ENCODE measurements at regions not wholly inside any gene's neighbourhood (a gene's known extent, or its start where the extent isn't known, plus 50 kb on each side); places are given as distances from the start of the nearest gene placed in this dataset.

GRCh38 chr3:78390221-78390620, 1350.3 kb downstream of the ROBO2 start:
- peaks cover 10% of the 10 kb centered on the region for H3K36me3 Mint-ChIP-seq (ENCODE audit: low read depth)

DNA sequence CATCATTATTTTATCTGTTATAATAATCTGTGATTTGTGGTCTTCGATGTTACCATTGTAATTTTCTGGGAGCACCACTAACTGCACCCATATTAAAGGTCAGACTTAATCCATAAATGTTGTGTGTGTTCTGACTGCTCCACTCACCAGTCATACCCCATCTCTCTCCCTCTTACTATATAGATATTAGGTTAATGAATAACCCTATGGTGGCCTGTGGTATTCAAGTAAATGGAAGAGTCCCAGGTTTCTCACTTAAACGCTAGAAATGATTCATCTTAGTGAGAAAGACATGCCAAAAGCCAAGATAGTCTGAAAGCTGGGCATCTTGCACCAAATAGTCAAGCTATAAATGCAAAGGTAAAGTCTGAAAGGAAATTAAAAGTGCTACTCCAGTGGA, 1358.5 kb downstream of the ROBO2 start:
- no peak for DNase-seq (ENCODE audit: low spot score)
- Mint-ChIP-seq H3K9me3 (ENCODE audit: low read depth) (no peaks in the 10 kb centered on the region), H3K27me3 (ENCODE audit: low read depth) (peaks cover 2% of the 10 kb centered on the region), H3K27ac (ENCODE audit: unreplicated experiment) (no peak overlapping the region), H3K36me3 (ENCODE audit: low read depth) (no peaks in the 10 kb centered on the region), H3K4me1 (ENCODE audit: low read depth) (no peaks in the 10 kb centered on the region), H3K4me3 (ENCODE audit: unreplicated experiment) (no peak overlapping the region)
- no peak for TF ChIP-seq CTCF (IDR thresholded peaks at IDR 0.05)

More at GRCh38 chr3:78390221-78390620, 1350.3 kb downstream of the ROBO2 start:
- H3K4me1 Mint-ChIP-seq (ENCODE audit: low read depth) = no peaks in the 10 kb centered on the region
- DNase-seq (ENCODE audit: low spot score) = no peak
- no peak overlapping the region for H3K27ac Mint-ChIP-seq (ENCODE audit: unreplicated experiment)
- H3K4me3 Mint-ChIP-seq (ENCODE audit: unreplicated experiment) = no peak overlapping the region
- peaks cover 20% of the 10 kb centered on the region for H3K9me3 Mint-ChIP-seq (ENCODE audit: low read depth)
- no peaks in the 10 kb centered on the region for H3K27me3 Mint-ChIP-seq (ENCODE audit: low read depth)
- no peak for TF ChIP-seq CTCF (IDR thresholded peaks at IDR 0.05)

- no peak overlapping the region for H3K27ac Mint-ChIP-seq (ENCODE audit: unreplicated experiment)
- H3K4me3 Mint-ChIP-seq (ENCODE audit: unreplicated experiment) = no peak overlapping the region
- no peaks in the 10 kb centered on the region for H3K36me3 Mint-ChIP-seq (ENCODE audit: low read depth)
- DNase-seq (ENCODE audit: low spot score) = no peak
- no peak for TF ChIP-seq CTCF (IDR thresholded peaks at IDR 0.05)
- peaks cover 2% of the 10 kb centered on the region for H3K27me3 Mint-ChIP-seq (ENCODE audit: low read depth)
- H3K9me3 Mint-ChIP-seq (ENCODE audit: low read depth) = no peaks in the 10 kb centered on the region
- no peaks in the 10 kb centered on the region for H3K4me1 Mint-ChIP-seq (ENCODE audit: low read depth)
Measured at GRCh38 chr3:78402720-78403119, 1362.8 kb downstream of the ROBO2 start.

- Mint-ChIP-seq H3K4me3 (ENCODE audit: unreplicated experiment) (no peak overlapping the region), H3K27me3 (ENCODE audit: low read depth) (peaks cover 2% of the 10 kb centered on the region), H3K27ac (ENCODE audit: unreplicated experiment) (no peak overlapping the region), H3K9me3 (ENCODE audit: low read depth) (no peaks in the 10 kb centered on the region), H3K4me1 (ENCODE audit: low read depth) (no peaks in the 10 kb centered on the region), H3K36me3 (ENCODE audit: low read depth) (no peaks in the 10 kb centered on the region)
- DNase-seq (ENCODE audit: low spot score) = no peak
- TF ChIP-seq CTCF (IDR thresholded peaks at IDR 0.05) = no peak
Measured at GRCh38 chr3:78405745-78406144, 1362.1 kb downstream of the ROBO1 start.

DNA sequence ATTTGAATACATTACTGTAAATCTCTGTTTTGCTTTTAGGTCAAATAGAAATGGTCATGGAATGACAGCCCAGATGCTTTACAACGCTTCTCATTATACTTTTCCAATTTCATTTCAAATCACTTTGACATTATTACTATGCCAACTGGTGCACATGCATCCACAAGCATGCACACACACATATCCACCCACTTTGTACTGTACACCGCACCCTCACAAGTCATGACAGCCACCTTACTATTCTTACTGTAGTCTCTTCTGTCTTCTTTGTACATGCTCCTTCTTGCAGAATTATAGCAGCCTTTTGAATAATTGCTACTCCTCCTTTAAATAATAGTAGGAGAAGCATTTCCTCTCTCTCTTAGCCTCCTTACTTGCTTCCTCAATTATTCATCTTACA, 1361.4 kb downstream of the ROBO1 start:
- Mint-ChIP-seq H3K27me3 (ENCODE audit: low read depth) (no peaks in the 10 kb centered on the region), H3K27ac (ENCODE audit: unreplicated experiment) (no peak overlapping the region), H3K36me3 (ENCODE audit: low read depth) (no peaks in the 10 kb centered on the region), H3K4me3 (ENCODE audit: unreplicated experiment) (no peak overlapping the region), H3K9me3 (ENCODE audit: low read depth) (no peaks in the 10 kb centered on the region), H3K4me1 (ENCODE audit: low read depth) (no peaks in the 10 kb centered on the region)
- TF ChIP-seq CTCF (IDR thresholded peaks at IDR 0.05) = no peak
- DNase-seq (ENCODE audit: low spot score) = no peak
